Esophagus squamous epithelium (tissue), 4 donors: ENCODE measurements at regions not wholly inside any gene's neighbourhood (a gene's known extent, or its start where the extent isn't known, plus 50 kb on each side); places are given as distances from the start of the nearest gene placed in this dataset.

ENCODE experiments used
- CTCF ChIP-seq, 6 experiments: fragments of 450-650 bp in 4 of 6; fragments of 200-600 bp in 2 of 6; sonication (generic) in 2 of 6; IDR thresholded peaks; one replicate each; pipeline ENCODE4 v1.5.1; 2016 to 2019; ENCODE audit warnings: antibody characterized with exemption in 6 of 6, mild to moderate bottlenecking in 4 of 6, moderate library complexity in 4 of 6
- POLR2A ChIP-seq, 4 donors: fragments of 450-650 bp; IDR thresholded peaks; one replicate each; pipeline ENCODE4 v1.6.1; 2017; ENCODE audit warnings: antibody characterized with exemption in 4 of 4, mild to moderate bottlenecking in 4 of 4, moderate library complexity in 3 of 4

- TF ChIP-seq CTCF (IDR thresholded peaks at IDR 0.05) (no peak), POLR2A (IDR thresholded peaks at IDR 0.05) (no peak)
Observed at GRCh38 chrX:37942170-37942569, 64.2 kb upstream of the SYTL5 start.
